AG10803 (cell line): ENCODE measurements at regions not wholly inside any gene's neighbourhood (a gene's known extent, or its start where the extent isn't known, plus 50 kb on each side); places are given as distances from the start of the nearest gene placed in this dataset.

Experiments
- DNase-seq: peaks from one replicate; pipeline ENCODE4 v3.0.0; 2010; ENCODE audit warnings: low read depth
- H3K4me3 ChIP-seq: 2 replicates; pipeline ENCODE4 v1.5.1; 2011; ENCODE audit warnings: mild to moderate bottlenecking, low read length, control low read depth
- TF ChIP-seq, protein P1 (sequence below): conservative IDR thresholded peaks from 2 replicates; pipeline ENCODE4 v1.5.1; 2011; ENCODE audit warnings: mild to moderate bottlenecking, low read length, control low read depth, inconsistent platforms

DNA sequence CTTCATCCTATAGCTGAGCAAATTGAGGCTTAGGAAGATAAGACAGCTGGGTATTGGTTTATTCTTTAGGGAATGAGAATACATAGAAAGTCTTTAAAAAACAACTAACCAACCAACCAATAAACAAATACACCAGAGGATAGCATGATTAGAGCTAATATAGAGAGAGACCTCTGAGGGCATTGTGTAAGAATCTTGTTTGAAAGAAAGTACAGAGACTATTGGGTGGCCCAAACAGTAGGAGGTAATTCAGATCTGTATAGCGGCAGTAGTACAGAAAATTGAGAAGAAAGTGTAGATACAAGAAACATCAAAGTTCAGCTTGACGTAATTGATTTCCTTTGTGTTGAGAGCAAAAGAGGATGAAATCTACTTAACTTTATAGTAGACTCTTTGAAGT lies 1951.0 kb upstream of the ADGRL3 start:
- TF ChIP-seq, protein P1, sequence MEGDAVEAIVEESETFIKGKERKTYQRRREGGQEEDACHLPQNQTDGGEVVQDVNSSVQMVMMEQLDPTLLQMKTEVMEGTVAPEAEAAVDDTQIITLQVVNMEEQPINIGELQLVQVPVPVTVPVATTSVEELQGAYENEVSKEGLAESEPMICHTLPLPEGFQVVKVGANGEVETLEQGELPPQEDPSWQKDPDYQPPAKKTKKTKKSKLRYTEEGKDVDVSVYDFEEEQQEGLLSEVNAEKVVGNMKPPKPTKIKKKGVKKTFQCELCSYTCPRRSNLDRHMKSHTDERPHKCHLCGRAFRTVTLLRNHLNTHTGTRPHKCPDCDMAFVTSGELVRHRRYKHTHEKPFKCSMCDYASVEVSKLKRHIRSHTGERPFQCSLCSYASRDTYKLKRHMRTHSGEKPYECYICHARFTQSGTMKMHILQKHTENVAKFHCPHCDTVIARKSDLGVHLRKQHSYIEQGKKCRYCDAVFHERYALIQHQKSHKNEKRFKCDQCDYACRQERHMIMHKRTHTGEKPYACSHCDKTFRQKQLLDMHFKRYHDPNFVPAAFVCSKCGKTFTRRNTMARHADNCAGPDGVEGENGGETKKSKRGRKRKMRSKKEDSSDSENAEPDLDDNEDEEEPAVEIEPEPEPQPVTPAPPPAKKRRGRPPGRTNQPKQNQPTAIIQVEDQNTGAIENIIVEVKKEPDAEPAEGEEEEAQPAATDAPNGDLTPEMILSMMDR, result no peak
- DNase-seq, result no peak
- H3K4me3 ChIP-seq, result no peak overlapping the region

DNA sequence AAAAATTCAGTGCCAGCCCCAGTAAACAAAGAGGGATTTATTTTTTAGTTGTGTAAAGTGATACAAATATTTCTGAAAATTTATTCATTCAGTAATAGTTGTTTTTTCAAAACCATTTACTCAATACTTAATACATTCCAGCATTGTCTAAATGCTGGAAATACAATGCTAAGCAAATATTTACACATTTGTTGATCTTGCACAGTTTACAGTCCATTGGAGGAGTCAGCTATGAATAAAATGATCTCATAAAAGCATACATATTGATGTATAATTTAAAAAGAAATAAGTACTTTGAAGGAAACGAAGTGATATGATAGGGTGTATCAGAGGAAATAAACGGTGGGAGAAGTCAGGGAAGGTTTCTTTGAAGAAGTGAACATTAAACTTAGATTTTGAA lies 1942.1 kb upstream of the ADGRL3 start:
- no peak for DNase-seq
- TF ChIP-seq, protein P1, result no peak
- no peak overlapping the region for H3K4me3 ChIP-seq

DNA sequence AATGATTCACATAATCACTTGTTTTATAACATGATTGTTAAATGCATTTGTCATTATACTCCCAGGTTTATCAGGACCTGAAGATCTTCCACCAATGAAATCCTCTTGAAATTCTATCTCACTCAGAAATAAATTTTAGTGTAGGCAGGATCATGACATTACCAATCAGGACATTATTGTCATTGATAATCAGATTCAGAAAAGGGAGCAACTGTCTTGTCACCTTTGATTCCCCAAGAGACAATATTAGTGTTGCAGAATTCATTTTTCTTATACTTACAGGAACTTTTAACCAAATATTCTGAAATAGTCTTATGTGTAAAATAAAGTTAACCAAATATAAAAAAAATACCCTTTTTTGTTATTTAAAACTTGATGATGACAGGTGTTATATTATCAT lies 1892.5 kb upstream of the ADGRL3 start:
- H3K4me3 ChIP-seq, result no peak overlapping the region
- DNase-seq, result no peak
- TF ChIP-seq, protein P1, result no peak

DNA sequence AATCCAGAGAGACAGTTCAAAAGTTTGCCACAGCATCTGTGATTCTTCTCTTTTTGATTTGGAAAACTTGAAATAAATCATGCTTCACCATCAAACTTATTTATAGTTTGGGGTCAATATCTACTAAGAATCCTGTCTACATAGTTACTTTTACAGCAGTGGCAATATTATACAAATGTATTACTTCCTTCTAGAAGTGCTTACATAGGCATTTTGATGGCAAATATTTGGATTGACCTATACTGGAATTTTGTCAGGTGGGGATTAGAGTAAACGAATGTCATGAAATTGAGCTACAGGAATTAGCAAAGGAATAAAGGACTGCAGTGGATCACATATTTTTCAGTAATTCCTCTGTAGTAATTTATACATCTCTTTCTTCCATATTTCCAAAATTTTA lies 1885.5 kb upstream of the ADGRL3 start:
- no peak for DNase-seq
- TF ChIP-seq, protein P1, result no peak
- H3K4me3 ChIP-seq, result no peak overlapping the region

DNA sequence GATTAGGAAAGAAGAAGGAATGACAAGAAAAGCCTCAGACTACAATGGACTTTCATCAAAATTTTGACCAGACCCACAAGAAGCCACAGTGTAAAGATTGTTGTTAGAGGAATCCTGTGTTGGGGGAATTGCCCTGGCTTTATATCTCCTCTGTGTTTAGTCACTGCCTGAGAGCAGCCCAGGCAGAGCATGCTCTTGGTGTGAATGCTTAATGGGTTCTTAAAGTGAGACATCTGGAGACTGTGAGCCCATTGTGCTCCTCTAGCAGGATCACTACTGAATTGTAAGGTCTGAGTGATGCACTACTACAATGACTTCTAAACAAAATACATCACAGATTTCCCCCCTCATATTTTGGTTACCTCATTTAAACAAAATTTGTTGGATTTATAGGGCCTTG lies 1860.5 kb upstream of the ADGRL3 start:
- TF ChIP-seq, protein P1, result no peak
- no peak for DNase-seq
- H3K4me3 ChIP-seq, result no peak overlapping the region

DNA sequence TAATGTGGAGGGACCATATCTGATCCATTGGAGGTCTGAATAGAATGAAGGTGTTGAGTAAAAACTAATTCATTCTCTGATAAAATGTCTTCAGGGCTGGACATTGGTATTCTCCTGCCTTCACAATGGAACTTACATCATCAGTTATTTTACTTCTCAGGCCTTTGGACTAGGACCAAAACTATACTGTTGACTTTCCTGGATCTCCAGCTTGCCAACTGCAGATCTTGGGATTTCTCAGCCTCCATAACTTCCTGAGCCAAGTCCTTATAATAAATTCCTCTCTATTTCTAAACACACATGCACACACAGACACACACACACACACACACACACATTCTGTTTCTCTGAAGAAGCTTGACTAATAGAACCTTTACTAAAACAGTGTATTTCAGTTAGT lies 1858.6 kb upstream of the ADGRL3 start:
- TF ChIP-seq, protein P1, result no peak
- no peak for DNase-seq
- H3K4me3 ChIP-seq, result no peak overlapping the region

DNA sequence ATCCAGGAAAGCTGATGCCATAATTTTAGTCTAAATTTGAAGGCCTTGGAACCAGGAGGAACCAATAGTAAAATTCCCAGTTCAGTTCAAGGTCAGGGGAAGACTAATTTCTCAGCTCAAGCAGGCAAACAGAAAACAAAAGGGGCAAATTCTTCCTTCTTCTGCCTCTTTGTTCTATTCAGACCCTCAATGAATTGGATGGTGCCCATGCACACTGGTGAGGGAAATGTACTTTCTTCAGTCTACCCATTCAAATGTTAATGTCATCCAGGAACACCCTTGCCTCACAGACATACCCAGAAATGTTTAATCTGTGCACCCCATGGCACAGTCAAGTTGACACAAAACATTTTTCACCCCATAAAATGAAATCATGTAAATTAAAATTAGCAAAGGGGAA lies 1851.2 kb upstream of the ADGRL3 start:
- TF ChIP-seq, protein P1, result no peak
- DNase-seq, result no peak
- no peak overlapping the region for H3K4me3 ChIP-seq
